SK-N-SH (cell line): ENCODE measurements at regions not wholly inside any gene's neighbourhood (a gene's known extent, or its start where the extent isn't known, plus 50 kb on each side); places are given as distances from the start of the nearest gene placed in this dataset.

Experiments
- GABPA ChIP-seq: IDR thresholded peaks from 2 replicates; pipeline ENCODE4 v1.4.0; 2012; ENCODE audit warnings: low read depth, mild to moderate bottlenecking
- GATA2 ChIP-seq: sonication (generic); formaldehyde crosslinking; IDR thresholded peaks from 2 replicates; pipeline ENCODE4 v1.5.0; 2020; ENCODE audit warnings: mild to moderate bottlenecking, missing genetic modification reagents
- JUND ChIP-seq: IDR thresholded peaks from 2 replicates; pipeline ENCODE4 v1.4.0; 2012
- POLR2AphosphoS5 ChIP-seq: IDR thresholded peaks from 2 replicates; pipeline ENCODE4 v1.6.1; 2012; ENCODE audit warnings: low read depth, low read length
- REST ChIP-seq: IDR thresholded peaks from 2 replicates; pipeline ENCODE4 v1.6.1; 2012; ENCODE audit warnings: mild to moderate bottlenecking, low read depth, low read length, moderate library complexity
- TEAD4 ChIP-seq: IDR thresholded peaks from 2 replicates; pipeline ENCODE4 v1.4.0; 2012; ENCODE audit warnings: mild to moderate bottlenecking, borderline replicate concordance; ENCODE audit not compliant: insufficient read depth
- YY1 ChIP-seq: IDR thresholded peaks from 2 replicates; pipeline ENCODE4 v1.4.0; 2012; ENCODE audit warnings: low read depth, mild to moderate bottlenecking
- TF ChIP-seq, protein P1 (sequence below): IDR thresholded peaks from 2 replicates; pipeline ENCODE4 v1.4.0; 2012; ENCODE audit warnings: low read depth
- TF ChIP-seq, protein P2 (sequence below): fragments of 200-600 bp; sonication (generic); IDR thresholded peaks from 2 replicates; pipeline ENCODE4 v1.6.1; 2017; ENCODE audit warnings: antibody characterized with exemption, mild to moderate bottlenecking, moderate library complexity

DNA sequence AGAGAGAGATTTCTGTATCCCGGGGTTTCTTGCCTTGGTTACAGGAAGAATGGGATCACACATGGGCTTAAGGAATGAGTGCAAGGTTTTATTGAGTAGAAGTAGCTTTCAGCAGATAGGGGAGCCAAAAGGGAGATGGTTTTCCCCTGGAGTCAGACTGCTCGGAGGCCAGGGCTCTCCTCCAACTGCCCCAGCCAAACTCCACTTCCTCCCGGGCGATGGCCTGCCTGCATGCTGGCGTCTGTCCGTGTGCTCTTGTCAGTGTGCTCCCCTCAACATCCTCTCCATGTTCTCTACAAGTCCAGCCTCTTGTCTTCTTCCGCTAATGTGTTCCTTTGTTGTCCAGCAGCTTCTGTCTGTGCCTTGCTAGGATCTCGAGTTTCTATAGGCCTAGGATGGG is 421.3 kb upstream of the ADGRL2 start:
- TF ChIP-seq REST (no peak), POLR2AphosphoS5 (no peak), GATA2 (no peak), TEAD4 (no peak), JUND (no peak), YY1 (no peak), GABPA (no peak)
- TF ChIP-seq, protein P1, sequence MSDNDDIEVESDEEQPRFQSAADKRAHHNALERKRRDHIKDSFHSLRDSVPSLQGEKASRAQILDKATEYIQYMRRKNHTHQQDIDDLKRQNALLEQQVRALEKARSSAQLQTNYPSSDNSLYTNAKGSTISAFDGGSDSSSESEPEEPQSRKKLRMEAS = no peak
- TF ChIP-seq, protein P2, sequence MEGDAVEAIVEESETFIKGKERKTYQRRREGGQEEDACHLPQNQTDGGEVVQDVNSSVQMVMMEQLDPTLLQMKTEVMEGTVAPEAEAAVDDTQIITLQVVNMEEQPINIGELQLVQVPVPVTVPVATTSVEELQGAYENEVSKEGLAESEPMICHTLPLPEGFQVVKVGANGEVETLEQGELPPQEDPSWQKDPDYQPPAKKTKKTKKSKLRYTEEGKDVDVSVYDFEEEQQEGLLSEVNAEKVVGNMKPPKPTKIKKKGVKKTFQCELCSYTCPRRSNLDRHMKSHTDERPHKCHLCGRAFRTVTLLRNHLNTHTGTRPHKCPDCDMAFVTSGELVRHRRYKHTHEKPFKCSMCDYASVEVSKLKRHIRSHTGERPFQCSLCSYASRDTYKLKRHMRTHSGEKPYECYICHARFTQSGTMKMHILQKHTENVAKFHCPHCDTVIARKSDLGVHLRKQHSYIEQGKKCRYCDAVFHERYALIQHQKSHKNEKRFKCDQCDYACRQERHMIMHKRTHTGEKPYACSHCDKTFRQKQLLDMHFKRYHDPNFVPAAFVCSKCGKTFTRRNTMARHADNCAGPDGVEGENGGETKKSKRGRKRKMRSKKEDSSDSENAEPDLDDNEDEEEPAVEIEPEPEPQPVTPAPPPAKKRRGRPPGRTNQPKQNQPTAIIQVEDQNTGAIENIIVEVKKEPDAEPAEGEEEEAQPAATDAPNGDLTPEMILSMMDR = no peak
